ENCODE measurements at regions not wholly inside any gene's neighbourhood (a gene's known extent, or its start where the extent isn't known, plus 50 kb on each side); places are given as distances from the start of the nearest gene placed in this dataset.
"Not testable (repeated sequence)": the region's sequence is repeated elsewhere in the genome, so short reads cannot be mapped to it uniquely, and the experiment has no call there.

- Mint-ChIP-seq H3K4me1 (ENCODE audit: low read depth) (no peaks in the 10 kb centered on the region), H3K27ac (no peak overlapping the region), H3K27me3 (no peaks in the 10 kb centered on the region), H3K9me3 (ENCODE audit: low read depth) (no peaks in the 10 kb centered on the region), H3K4me3 (no peak overlapping the region), H3K36me3 (no peaks in the 10 kb centered on the region)
These were observed 379.8 kb downstream of the NDFIP2 start for GRCh38 chr13:79860791-79861190.

- Mint-ChIP-seq H3K36me3 (no peaks in the 10 kb centered on the region), H3K27ac (no peak overlapping the region), H3K4me3 (no peak overlapping the region), H3K9me3 (ENCODE audit: low read depth) (peaks cover 4% of the 10 kb centered on the region), H3K27me3 (no peaks in the 10 kb centered on the region), H3K4me1 (ENCODE audit: low read depth) (no peaks in the 10 kb centered on the region)
These were observed 378.8 kb downstream of the NDFIP2 start for GRCh38 chr13:79859756-79860155.

DNA sequence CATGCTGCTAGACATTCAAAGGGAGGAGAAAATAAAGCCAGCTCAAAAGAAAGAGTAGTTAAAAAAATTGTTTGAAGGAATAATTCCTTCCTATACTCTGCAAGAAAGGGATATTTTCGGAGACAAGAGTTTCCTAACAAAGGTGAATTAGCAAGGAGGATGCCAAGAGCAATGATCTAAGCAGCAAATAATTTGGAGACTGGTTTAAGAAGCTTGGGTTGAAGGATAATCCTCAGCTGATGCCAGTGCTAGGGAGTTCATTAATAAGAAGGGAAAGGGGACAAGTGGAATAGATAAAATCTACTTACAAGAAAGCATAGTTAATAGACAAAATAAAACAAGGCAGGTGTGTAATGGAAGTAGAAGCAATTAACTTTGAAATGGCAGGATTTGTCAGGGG, 372.3 kb downstream of the NDFIP2 start:
- Mint-ChIP-seq H3K36me3 (no peaks in the 10 kb centered on the region), H3K27me3 (no peaks in the 10 kb centered on the region), H3K4me3 (no peak overlapping the region), H3K9me3 (ENCODE audit: low read depth) (peaks cover 5% of the 10 kb centered on the region), H3K4me1 (ENCODE audit: low read depth) (no peaks in the 10 kb centered on the region), H3K27ac (no peak overlapping the region)

DNA sequence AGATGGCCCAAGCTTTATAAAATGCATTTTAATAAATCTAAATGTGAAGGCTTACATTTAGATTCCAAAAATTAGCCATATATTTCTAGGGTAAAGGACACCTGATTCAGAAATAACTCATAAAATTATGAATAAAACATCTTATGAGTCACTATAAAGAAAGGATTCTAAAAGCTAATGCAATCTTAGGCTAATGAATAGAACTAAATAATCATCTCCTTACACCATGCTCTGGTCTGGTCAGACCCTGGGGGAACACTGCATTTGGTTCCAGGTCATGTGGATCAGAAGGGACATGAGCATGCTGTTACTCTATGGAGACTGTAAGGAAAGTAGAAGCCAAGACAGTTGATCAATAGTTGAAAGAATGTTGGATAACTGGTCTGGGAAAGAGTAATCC, 370.4 kb downstream of the NDFIP2 start:
- Mint-ChIP-seq H3K4me3 (no peak overlapping the region), H3K27ac (no peak overlapping the region), H3K4me1 (ENCODE audit: low read depth) (no peaks in the 10 kb centered on the region), H3K9me3 (ENCODE audit: low read depth) (peaks cover 5% of the 10 kb centered on the region), H3K36me3 (no peaks in the 10 kb centered on the region), H3K27me3 (no peaks in the 10 kb centered on the region)

GRCh38 chr13:79847882-79848592, 367.1 kb downstream of the NDFIP2 start:
- Mint-ChIP-seq H3K27ac (no peak overlapping the region), H3K9me3 (ENCODE audit: low read depth) (no peaks in the 10 kb centered on the region), H3K36me3 (no peaks in the 10 kb centered on the region), H3K4me1 (ENCODE audit: low read depth) (no peaks in the 10 kb centered on the region), H3K4me3 (no peak overlapping the region), H3K27me3 (no peaks in the 10 kb centered on the region)

- Mint-ChIP-seq H3K4me3 (no peak overlapping the region), H3K9me3 (ENCODE audit: low read depth) (no peaks in the 10 kb centered on the region), H3K27me3 (no peaks in the 10 kb centered on the region), H3K27ac (no peak overlapping the region), H3K36me3 (no peaks in the 10 kb centered on the region), H3K4me1 (ENCODE audit: low read depth) (no peaks in the 10 kb centered on the region)
These were observed 365.4 kb downstream of the NDFIP2 start for GRCh38 chr13:79846386-79846785.

GRCh38 chr13:79837741-79838450, 356.9 kb downstream of the NDFIP2 start:
- no peaks in the 10 kb centered on the region for H3K36me3 Mint-ChIP-seq
- no peaks in the 10 kb centered on the region for H3K27me3 Mint-ChIP-seq
- no peak overlapping the region for H3K4me3 Mint-ChIP-seq
- peaks cover 4% of the 10 kb centered on the region for H3K9me3 Mint-ChIP-seq (ENCODE audit: low read depth)
- H3K4me1 Mint-ChIP-seq (ENCODE audit: low read depth) = no peaks in the 10 kb centered on the region
- no peak overlapping the region for H3K27ac Mint-ChIP-seq

DNA sequence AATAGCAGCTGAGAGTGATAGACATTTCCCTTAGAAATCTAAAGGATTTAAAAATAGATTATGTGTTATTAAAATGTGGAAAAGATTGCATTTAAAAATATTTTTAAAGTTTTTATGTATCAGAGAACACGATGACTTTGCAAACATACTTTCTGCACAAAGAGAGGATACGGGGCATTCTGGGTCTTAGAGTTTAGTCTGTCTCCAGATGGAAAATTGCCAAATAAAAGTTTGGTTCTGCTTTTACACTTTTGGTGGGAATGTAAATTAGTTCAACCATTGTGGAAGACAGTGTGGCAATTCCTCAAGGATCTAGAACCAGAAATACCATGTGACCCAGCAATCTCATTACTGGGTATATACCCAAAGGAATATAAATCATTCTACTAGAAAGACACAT, 355.2 kb downstream of the NDFIP2 start:
- H3K36me3 Mint-ChIP-seq; H3K27ac Mint-ChIP-seq; H3K27me3 Mint-ChIP-seq; H3K4me3 Mint-ChIP-seq; H3K4me1 Mint-ChIP-seq (ENCODE audit: low read depth); H3K9me3 Mint-ChIP-seq (ENCODE audit: low read depth): not testable (repeated sequence)

DNA sequence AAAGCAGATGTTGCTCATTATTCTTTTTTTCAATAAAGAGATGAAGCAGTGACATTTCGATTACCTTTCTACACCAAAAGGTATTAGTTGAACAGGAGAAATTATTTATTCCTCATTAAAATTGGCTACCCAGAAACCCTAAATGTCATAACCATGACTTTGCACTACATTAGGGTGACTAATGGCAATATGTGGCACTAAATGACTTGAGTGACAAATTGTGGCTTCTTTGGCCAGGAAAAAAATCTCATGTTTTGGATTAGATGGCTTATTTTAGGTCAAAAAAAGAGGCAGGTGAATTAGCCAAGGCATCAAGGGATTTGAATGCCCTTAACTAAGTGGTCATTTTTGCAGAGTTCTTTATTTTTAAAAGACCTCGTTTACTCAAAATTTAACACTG, 353.9 kb downstream of the NDFIP2 start:
- no peaks in the 10 kb centered on the region for H3K36me3 Mint-ChIP-seq
- peaks cover 8% of the 10 kb centered on the region for H3K9me3 Mint-ChIP-seq (ENCODE audit: low read depth)
- no peak overlapping the region for H3K4me3 Mint-ChIP-seq
- no peaks in the 10 kb centered on the region for H3K4me1 Mint-ChIP-seq (ENCODE audit: low read depth)
- H3K27ac Mint-ChIP-seq = no peak overlapping the region
- H3K27me3 Mint-ChIP-seq = no peaks in the 10 kb centered on the region

- no peak overlapping the region for H3K27ac Mint-ChIP-seq
- no peaks in the 10 kb centered on the region for H3K4me1 Mint-ChIP-seq (ENCODE audit: low read depth)
- H3K4me3 Mint-ChIP-seq = no peak overlapping the region
- H3K27me3 Mint-ChIP-seq = no peaks in the 10 kb centered on the region
- H3K36me3 Mint-ChIP-seq = no peaks in the 10 kb centered on the region
- H3K9me3 Mint-ChIP-seq (ENCODE audit: low read depth) = peaks cover 3% of the 10 kb centered on the region
These were observed 353.0 kb downstream of the NDFIP2 start for GRCh38 chr13:79833991-79834390.

DNA sequence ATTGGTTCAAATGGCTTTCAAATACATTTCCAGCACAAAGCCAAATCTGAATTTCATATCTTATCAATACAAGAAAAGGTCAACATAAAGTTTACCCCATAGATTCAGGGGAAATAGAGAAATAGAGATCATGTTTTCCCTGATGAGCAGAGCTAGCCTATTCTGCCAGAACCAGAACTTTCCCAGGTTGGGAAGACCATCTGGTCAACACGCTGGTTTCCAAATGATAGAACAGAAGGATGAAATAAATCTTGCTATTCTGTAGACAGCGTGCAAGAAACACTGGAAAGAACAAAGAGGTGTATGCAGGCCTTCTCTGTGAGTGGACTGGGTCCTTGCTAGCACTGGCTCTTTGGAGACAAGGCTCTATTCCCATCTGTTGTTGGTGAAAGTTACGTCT, 350.6 kb downstream of the NDFIP2 start:
- H3K4me3 Mint-ChIP-seq = no peak overlapping the region
- peaks cover 1% of the 10 kb centered on the region for H3K27me3 Mint-ChIP-seq
- H3K27ac Mint-ChIP-seq = no peak overlapping the region
- H3K9me3 Mint-ChIP-seq (ENCODE audit: low read depth) = peaks cover 3% of the 10 kb centered on the region
- H3K36me3 Mint-ChIP-seq = no peaks in the 10 kb centered on the region
- H3K4me1 Mint-ChIP-seq (ENCODE audit: low read depth) = no peaks in the 10 kb centered on the region

DNA sequence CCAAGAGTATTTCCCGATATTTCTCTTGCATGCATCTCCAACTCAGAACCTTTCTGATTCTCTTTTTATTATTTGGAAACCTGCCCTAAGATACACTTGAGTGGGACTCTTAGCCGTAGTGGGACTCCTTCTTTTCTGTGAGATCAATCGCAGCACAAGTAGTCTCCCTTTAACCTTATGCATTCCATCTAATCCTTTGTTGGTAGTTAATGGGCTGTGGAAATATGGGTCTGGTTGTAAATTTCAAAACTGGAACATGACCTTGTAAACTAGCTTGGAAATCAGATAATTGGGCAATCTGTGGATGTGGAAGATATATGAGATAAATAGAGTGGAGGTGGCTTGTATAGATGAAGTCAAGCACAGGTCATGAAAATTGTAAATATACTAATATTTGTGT, 350.0 kb downstream of the NDFIP2 start:
- Mint-ChIP-seq H3K36me3 (no peaks in the 10 kb centered on the region), H3K27me3 (peaks cover 1% of the 10 kb centered on the region), H3K4me1 (ENCODE audit: low read depth) (no peaks in the 10 kb centered on the region), H3K27ac (no peak overlapping the region), H3K9me3 (ENCODE audit: low read depth) (peaks cover 3% of the 10 kb centered on the region), H3K4me3 (no peak overlapping the region)

GRCh38 chr13:79830426-79830825, 349.5 kb downstream of the NDFIP2 start:
- no peak overlapping the region for H3K27ac Mint-ChIP-seq
- no peak overlapping the region for H3K4me3 Mint-ChIP-seq
- peaks cover 3% of the 10 kb centered on the region for H3K9me3 Mint-ChIP-seq (ENCODE audit: low read depth)
- H3K27me3 Mint-ChIP-seq = peaks cover 1% of the 10 kb centered on the region
- H3K4me1 Mint-ChIP-seq (ENCODE audit: low read depth) = no peaks in the 10 kb centered on the region
- H3K36me3 Mint-ChIP-seq = no peaks in the 10 kb centered on the region

DNA sequence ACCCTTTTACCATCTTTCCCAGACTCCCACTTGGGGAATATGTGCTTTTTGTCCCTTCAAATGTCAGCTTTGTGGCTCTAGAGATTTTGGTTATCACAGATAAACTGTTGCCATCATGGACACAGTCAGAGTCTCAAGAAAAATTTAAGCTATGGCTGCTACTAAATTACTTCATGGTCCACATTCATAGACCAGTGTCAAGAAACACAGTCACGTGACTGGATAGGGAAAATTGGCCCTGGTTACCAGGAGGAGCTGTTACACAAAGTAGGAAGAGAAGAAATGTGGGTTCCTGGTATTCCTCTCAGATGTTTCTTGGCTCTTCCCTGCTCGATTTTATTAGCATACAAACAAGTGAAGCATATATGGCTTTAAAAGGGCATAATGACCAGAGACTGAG, 348.9 kb downstream of the NDFIP2 start:
- Mint-ChIP-seq H3K36me3 (no peaks in the 10 kb centered on the region), H3K9me3 (ENCODE audit: low read depth) (peaks cover 3% of the 10 kb centered on the region), H3K4me1 (ENCODE audit: low read depth) (no peaks in the 10 kb centered on the region), H3K27me3 (peaks cover 1% of the 10 kb centered on the region), H3K4me3 (no peak overlapping the region), H3K27ac (no peak overlapping the region)

DNA sequence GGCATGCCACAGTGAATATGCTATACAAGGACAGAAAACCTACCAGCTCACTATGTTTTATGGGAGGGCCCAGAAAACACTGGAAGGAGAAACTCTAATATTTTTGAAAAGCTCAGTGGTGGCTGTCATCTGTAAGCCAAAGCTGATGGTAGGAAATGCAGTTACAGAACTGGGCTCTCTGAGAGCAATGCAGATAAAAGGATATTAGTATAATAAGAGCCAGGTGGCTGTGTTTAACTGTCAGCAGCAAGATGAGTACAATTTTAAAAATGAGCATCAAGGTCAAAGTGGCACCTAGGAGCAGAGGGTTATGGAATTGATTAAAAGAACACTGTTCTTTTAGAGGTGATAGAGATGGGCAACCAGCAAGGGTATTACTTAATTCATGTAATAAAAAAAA, 345.0 kb downstream of the NDFIP2 start:
- peaks cover 3% of the 10 kb centered on the region for H3K9me3 Mint-ChIP-seq (ENCODE audit: low read depth)
- no peaks in the 10 kb centered on the region for H3K4me1 Mint-ChIP-seq (ENCODE audit: low read depth)
- H3K27me3 Mint-ChIP-seq = peaks cover 3% of the 10 kb centered on the region
- H3K36me3 Mint-ChIP-seq = no peaks in the 10 kb centered on the region
- no peak overlapping the region for H3K27ac Mint-ChIP-seq
- no peak overlapping the region for H3K4me3 Mint-ChIP-seq

DNA sequence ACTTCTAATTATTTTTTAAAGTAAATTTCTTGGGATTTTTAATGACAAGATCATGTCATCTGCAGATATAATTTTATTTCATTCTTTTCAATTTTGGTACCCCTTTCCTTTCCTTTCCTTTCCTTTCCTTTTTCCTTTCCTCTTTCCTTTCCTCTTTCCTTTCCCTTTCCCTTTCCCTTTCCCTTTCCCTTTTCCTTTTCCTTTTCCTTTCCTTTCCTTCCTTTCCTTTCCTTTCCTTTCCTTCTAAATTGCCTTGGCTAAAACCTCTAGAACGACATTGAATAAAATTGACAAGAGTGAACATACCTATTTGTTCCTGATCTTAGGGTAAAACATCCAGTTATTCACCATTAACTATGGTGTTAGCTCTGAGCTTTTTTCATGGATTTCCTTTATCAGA, 334.1 kb downstream of the NDFIP2 start:
- no peak overlapping the region for H3K27ac Mint-ChIP-seq
- H3K27me3 Mint-ChIP-seq = no peaks in the 10 kb centered on the region
- H3K9me3 Mint-ChIP-seq (ENCODE audit: low read depth) = no peaks in the 10 kb centered on the region
- no peaks in the 10 kb centered on the region for H3K4me1 Mint-ChIP-seq (ENCODE audit: low read depth)
- H3K36me3 Mint-ChIP-seq = no peaks in the 10 kb centered on the region
- H3K4me3 Mint-ChIP-seq = no peak overlapping the region

All from activated naive CD8-positive, alpha-beta T cell (primary cell).